ENCODE measurements at regions not wholly inside any gene's neighbourhood (a gene's known extent, or its start where the extent isn't known, plus 50 kb on each side); places are given as distances from the start of the nearest gene placed in this dataset.

GRCh38 chr2:82169379-82169778 is 1864.8 kb upstream of the LRRTM1 start:
- no peak for TF ChIP-seq CTCF (tag by site-specific recombination; IDR thresholded peaks at IDR 0.05)
- no peak for TF ChIP-seq ELK4 (IDR thresholded peaks at IDR 0.05; ENCODE audit: borderline replicate concordance, low read depth, low read length)
- no peak for TF ChIP-seq REST (tag by site-specific recombination; IDR thresholded peaks at IDR 0.05)
- no peak for TF ChIP-seq ZNF280D (tag by site-specific recombination; IDR thresholded peaks at IDR 0.05)
- TF ChIP-seq TSHZ1 (tag by site-specific recombination; IDR thresholded peaks at IDR 0.05; ENCODE audit: borderline replicate concordance), result no peak
- TF ChIP-seq GLIS1 (tag by site-specific recombination; IDR thresholded peaks at IDR 0.05), result no peak
- TF ChIP-seq MEIS1 (CRISPR knock-in tag; IDR thresholded peaks at IDR 0.05; ENCODE audit: borderline replicate concordance), result no peak
- no peak for TF ChIP-seq ZNF184 (tag by site-specific recombination; IDR thresholded peaks at IDR 0.05)
- no peak for TF ChIP-seq ZNF670 (tag by site-specific recombination; IDR thresholded peaks at IDR 0.05; ENCODE audit: low read depth)
- no peak for TF ChIP-seq ZNF155 (tag by site-specific recombination; IDR thresholded peaks at IDR 0.05)
- TF ChIP-seq ZNF114 (tag by site-specific recombination; IDR thresholded peaks at IDR 0.05), result no peak
- no peak for TF ChIP-seq ATF2 (tag by site-specific recombination; IDR thresholded peaks at IDR 0.05; ENCODE audit: low read depth)
- TF ChIP-seq ZNF248 (tag by site-specific recombination; IDR thresholded peaks at IDR 0.05), result no peak
- TF ChIP-seq PBX3 (CRISPR knock-in tag; IDR thresholded peaks at IDR 0.05), result no peak

Measured in HEK293 (cell line).